GM21447 (cell line): ENCODE measurements at regions not wholly inside any gene's neighbourhood (a gene's known extent, or its start where the extent isn't known, plus 50 kb on each side); places are given as distances from the start of the nearest gene placed in this dataset.

Source experiments
- ATAC-seq: cut with Tn5 transposase; IDR thresholded peaks from one replicate; pipeline ENCODE4 v1.9.1; 2021; ENCODE audit not compliant: unreplicated experiment

- no peak for ATAC-seq
Observed at GRCh38 chr10:36256166-36256565, 614.1 kb upstream of the FZD8 start.

GRCh38 chr10:36254199-36254598 lies 612.1 kb upstream of the FZD8 start:
- ATAC-seq, result no peak

- no peak for ATAC-seq
Observed at GRCh38 chr10:36253731-36254130, 611.6 kb upstream of the FZD8 start.

- ATAC-seq, result no peak
Observed at GRCh38 chr10:36251068-36251467, 609.0 kb upstream of the FZD8 start.

GRCh38 chr10:36248304-36248981 lies 606.3 kb upstream of the FZD8 start:
- no peak for ATAC-seq

- no peak for ATAC-seq
Observed at GRCh38 chr10:36247478-36247877, 605.4 kb upstream of the FZD8 start.

GRCh38 chr10:36236931-36237330 lies 594.8 kb upstream of the FZD8 start:
- no peak for ATAC-seq

GRCh38 chr10:36236341-36236740 lies 594.2 kb upstream of the FZD8 start:
- ATAC-seq, result no peak

GRCh38 chr10:36232935-36233334 lies 590.8 kb upstream of the FZD8 start:
- ATAC-seq, result no peak

- ATAC-seq, result no peak
Observed at GRCh38 chr10:36224431-36224985, 582.4 kb upstream of the FZD8 start.

- ATAC-seq, result no peak
Observed at GRCh38 chr10:36221101-36221500, 579.0 kb upstream of the FZD8 start.

- no peak for ATAC-seq
Observed at GRCh38 chr10:36220151-36220550, 578.1 kb upstream of the FZD8 start.

- ATAC-seq, result no peak
Observed at GRCh38 chr10:36211856-36212255, 569.8 kb upstream of the FZD8 start.

- ATAC-seq, result no peak
Observed at GRCh38 chr10:36209480-36209879, 567.4 kb upstream of the FZD8 start.

GRCh38 chr10:36202881-36203280 lies 560.8 kb upstream of the FZD8 start:
- ATAC-seq, result no peak

GRCh38 chr10:36200577-36200976 lies 558.5 kb upstream of the FZD8 start:
- ATAC-seq, result no peak

GRCh38 chr10:36198322-36198721 lies 556.2 kb upstream of the FZD8 start:
- ATAC-seq, result no peak

GRCh38 chr10:36195364-36195763 lies 553.3 kb upstream of the FZD8 start:
- no peak for ATAC-seq

- ATAC-seq, result no peak
Observed at GRCh38 chr10:36194276-36194675, 552.2 kb upstream of the FZD8 start.

- ATAC-seq, result no peak
Observed at GRCh38 chr10:36191009-36191408, 548.9 kb upstream of the FZD8 start.

GRCh38 chr10:36188461-36188860 lies 546.4 kb upstream of the FZD8 start:
- no peak for ATAC-seq

GRCh38 chr10:36188080-36188453 lies 546.0 kb upstream of the FZD8 start:
- ATAC-seq, result no peak
